Testis (tissue), 2 donors: ENCODE measurements at regions not wholly inside any gene's neighbourhood (a gene's known extent, or its start where the extent isn't known, plus 50 kb on each side); places are given as distances from the start of the nearest gene placed in this dataset.

Experiments used
- POLR2A ChIP-seq: fragments of 450-650 bp; IDR thresholded peaks from one replicate; pipeline ENCODE4 v1.6.1; 2017; ENCODE audit warnings: antibody characterized with exemption, mild to moderate bottlenecking, moderate library complexity
- TF ChIP-seq, protein P1 (sequence below), 3 experiments: fragments of 450-650 bp in 2 of 3; fragments of 200-600 bp in 1 of 3; sonication (generic) in 1 of 3; IDR thresholded peaks; one replicate each; pipeline ENCODE4 v1.5.1; 2016 to 2019; ENCODE audit warnings: antibody characterized with exemption in 3 of 3, mild to moderate bottlenecking in 2 of 3, moderate library complexity in 1 of 3

DNA sequence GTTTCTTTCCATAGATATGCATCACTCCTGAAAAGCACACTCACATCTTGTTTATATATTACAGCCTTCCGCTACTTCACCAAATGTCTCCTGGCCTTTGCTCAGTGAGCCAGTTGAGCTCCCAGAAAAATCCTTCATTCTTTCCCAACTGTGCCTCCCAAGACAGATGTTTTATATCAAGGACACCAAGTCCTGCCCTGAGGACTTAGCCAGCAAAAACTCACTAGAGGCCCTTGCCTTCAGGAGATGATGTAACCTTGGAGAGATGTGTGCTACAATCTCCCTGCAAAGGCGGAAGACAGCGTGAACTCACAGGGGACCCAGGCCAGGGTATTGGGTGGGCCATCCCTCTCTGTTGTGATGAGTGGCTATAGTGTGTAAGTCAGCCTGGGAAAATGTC, 86.1 kb upstream of the CTAGE1 start:
- TF ChIP-seq, protein P1, sequence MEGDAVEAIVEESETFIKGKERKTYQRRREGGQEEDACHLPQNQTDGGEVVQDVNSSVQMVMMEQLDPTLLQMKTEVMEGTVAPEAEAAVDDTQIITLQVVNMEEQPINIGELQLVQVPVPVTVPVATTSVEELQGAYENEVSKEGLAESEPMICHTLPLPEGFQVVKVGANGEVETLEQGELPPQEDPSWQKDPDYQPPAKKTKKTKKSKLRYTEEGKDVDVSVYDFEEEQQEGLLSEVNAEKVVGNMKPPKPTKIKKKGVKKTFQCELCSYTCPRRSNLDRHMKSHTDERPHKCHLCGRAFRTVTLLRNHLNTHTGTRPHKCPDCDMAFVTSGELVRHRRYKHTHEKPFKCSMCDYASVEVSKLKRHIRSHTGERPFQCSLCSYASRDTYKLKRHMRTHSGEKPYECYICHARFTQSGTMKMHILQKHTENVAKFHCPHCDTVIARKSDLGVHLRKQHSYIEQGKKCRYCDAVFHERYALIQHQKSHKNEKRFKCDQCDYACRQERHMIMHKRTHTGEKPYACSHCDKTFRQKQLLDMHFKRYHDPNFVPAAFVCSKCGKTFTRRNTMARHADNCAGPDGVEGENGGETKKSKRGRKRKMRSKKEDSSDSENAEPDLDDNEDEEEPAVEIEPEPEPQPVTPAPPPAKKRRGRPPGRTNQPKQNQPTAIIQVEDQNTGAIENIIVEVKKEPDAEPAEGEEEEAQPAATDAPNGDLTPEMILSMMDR (IDR thresholded peaks at IDR 0.05) = no peak
- TF ChIP-seq POLR2A = no peak
